IPS DF 19.7 (cell line): ENCODE measurements at regions not wholly inside any gene's neighbourhood (a gene's known extent, or its start where the extent isn't known, plus 50 kb on each side); places are given as distances from the start of the nearest gene placed in this dataset.

Source experiments
- DNase-seq: peaks from one replicate; pipeline ENCODE4 v3.0.0-alpha.2; 2013; ENCODE audit warnings: low read depth, low spot score

GRCh38 chr12:78585132-78585531 is 279.4 kb upstream of the SYT1 start:
- DNase-seq = no peak

- no peak for DNase-seq
Measured at GRCh38 chr12:78586790-78587189, 277.8 kb upstream of the SYT1 start.

GRCh38 chr12:78599366-78599765 is 265.2 kb upstream of the SYT1 start:
- no peak for DNase-seq

GRCh38 chr12:78600541-78600940 is 264.0 kb upstream of the SYT1 start:
- no peak for DNase-seq

- no peak for DNase-seq
Measured at GRCh38 chr12:78611504-78611903, 253.1 kb upstream of the SYT1 start.

- DNase-seq = no peak
Measured at GRCh38 chr12:78612190-78612589, 252.4 kb upstream of the SYT1 start.

GRCh38 chr12:78617683-78618082 is 246.9 kb upstream of the SYT1 start:
- no peak for DNase-seq

- no peak for DNase-seq
Measured at GRCh38 chr12:78622529-78623195, 241.9 kb upstream of the SYT1 start.

GRCh38 chr12:78628491-78629100 is 236.0 kb upstream of the SYT1 start:
- no peak for DNase-seq

GRCh38 chr12:78636231-78636855 is 228.2 kb upstream of the SYT1 start:
- no peak for DNase-seq

- no peak for DNase-seq
Measured at GRCh38 chr12:78641837-78642423, 222.6 kb upstream of the SYT1 start.

- DNase-seq = no peak
Measured at GRCh38 chr12:78645956-78646355, 218.6 kb upstream of the SYT1 start.

- peak; percentile 74 for DNase-seq
Measured at GRCh38 chr12:78651755-78652154, 212.8 kb upstream of the SYT1 start.

GRCh38 chr12:78666584-78666983 is 198.0 kb upstream of the SYT1 start:
- no peak for DNase-seq

GRCh38 chr12:78671295-78671694 is 193.3 kb upstream of the SYT1 start:
- DNase-seq = no peak

GRCh38 chr12:78672033-78672432 is 192.5 kb upstream of the SYT1 start:
- no peak for DNase-seq

- DNase-seq = no peak
Measured at GRCh38 chr12:78674311-78675090, 190.1 kb upstream of the SYT1 start.

GRCh38 chr12:78680596-78680995 is 184.0 kb upstream of the SYT1 start:
- no peak for DNase-seq

- DNase-seq = no peak
Measured at GRCh38 chr12:78683031-78683430, 181.5 kb upstream of the SYT1 start.

GRCh38 chr12:78683626-78684025 is 180.9 kb upstream of the SYT1 start:
- DNase-seq = no peak

- DNase-seq = no peak
Measured at GRCh38 chr12:78684419-78684818, 180.2 kb upstream of the SYT1 start.

GRCh38 chr12:78695749-78696148 is 168.8 kb upstream of the SYT1 start:
- no peak for DNase-seq
